Mesenchymal stem cell (in vitro differentiated cells and primary cell): ENCODE measurements at regions not wholly inside any gene's neighbourhood (a gene's known extent, or its start where the extent isn't known, plus 50 kb on each side); places are given as distances from the start of the nearest gene placed in this dataset.

Experiments
- DNase-seq: peaks from one replicate; pipeline ENCODE4 v3.0.0-alpha.2; 2013
- H2AFZ ChIP-seq: one replicate; pipeline ENCODE4 v1.6.1; 2013; ENCODE audit warnings: low read depth, mild to moderate bottlenecking, control low read depth, inconsistent platforms, low read length, moderate library complexity
- H2AK5ac ChIP-seq: 2 replicates; pipeline ENCODE4 v1.6.1; 2013; ENCODE audit warnings: low read length, moderate library complexity, mild to moderate bottlenecking, inconsistent platforms; ENCODE audit not compliant: severe bottlenecking
- H2BK120ac ChIP-seq: one replicate; pipeline ENCODE4 v1.6.1; 2013; ENCODE audit warnings: low read depth, mild to moderate bottlenecking, inconsistent platforms, low read length, moderate library complexity
- H2BK12ac ChIP-seq, 2 experiments: one replicate each; pipeline ENCODE4 v1.6.1; 2013; ENCODE audit warnings: inconsistent platforms in 2 of 2, low read length in 2 of 2, mild to moderate bottlenecking in 2 of 2, moderate library complexity in 2 of 2, control low read depth in 1 of 2
- H2BK15ac ChIP-seq: one replicate; pipeline ENCODE4 v1.6.1; 2013; ENCODE audit warnings: mild to moderate bottlenecking, low read depth, inconsistent platforms; ENCODE audit not compliant: poor library complexity, severe bottlenecking
- H2BK5ac ChIP-seq: 2 replicates; pipeline ENCODE4 v1.6.1; 2013; ENCODE audit warnings: low read depth, mild to moderate bottlenecking, low read length, control low read depth, inconsistent platforms; ENCODE audit not compliant: poor library complexity, severe bottlenecking
- H3K14ac ChIP-seq, 2 experiments: one replicate each; pipeline ENCODE4 v1.6.1; 2013; ENCODE audit warnings: inconsistent platforms in 2 of 2, low read length in 2 of 2, control low read depth in 1 of 2, mild to moderate bottlenecking in 1 of 2, moderate library complexity in 1 of 2
- H3K18ac ChIP-seq, 2 experiments: one replicate each; pipeline ENCODE4 v1.6.1; 2013; ENCODE audit warnings: inconsistent platforms in 2 of 2, low read length in 2 of 2, control low read depth in 1 of 2, low read depth in 1 of 2, mild to moderate bottlenecking in 1 of 2
- H3K23ac ChIP-seq, 2 experiments: one replicate each; pipeline ENCODE4 v1.6.1; 2013; ENCODE audit warnings: inconsistent platforms in 2 of 2, low read length in 2 of 2, mild to moderate bottlenecking in 2 of 2, moderate library complexity in 2 of 2, control low read depth in 1 of 2
- H3K27ac ChIP-seq: 2 replicates; pipeline ENCODE4 v1.5.1; 2013; ENCODE audit warnings: mild to moderate bottlenecking, moderate library complexity, low read length, control low read depth, inconsistent platforms; ENCODE audit not compliant: poor library complexity, severe bottlenecking
- H3K27me3 ChIP-seq, 2 experiments: 2 replicates each; pipeline versions ENCODE4 v1.6.1 to v1.7.0; 2013; ENCODE audit warnings: low read length in 2 of 2, mild to moderate bottlenecking in 2 of 2, moderate library complexity in 2 of 2, control low read depth in 1 of 2, inconsistent platforms in 1 of 2; ENCODE audit not compliant: control insufficient read depth in 1 of 2, insufficient read depth in 1 of 2
- H3K36me3 ChIP-seq, 2 experiments: 2 replicates each; pipeline versions ENCODE4 v1.6.1 to v1.7.0; 2013; ENCODE audit warnings: low read length in 2 of 2, control low read depth in 1 of 2, inconsistent platforms in 1 of 2, low read depth in 1 of 2, mild to moderate bottlenecking in 1 of 2; ENCODE audit not compliant: insufficient read depth in 2 of 2, control insufficient read depth in 1 of 2
- H3K4ac ChIP-seq, 2 experiments: one replicate each; pipeline ENCODE4 v1.6.1; 2013; ENCODE audit warnings: inconsistent platforms in 2 of 2, low read length in 2 of 2, mild to moderate bottlenecking in 2 of 2, moderate library complexity in 2 of 2, control low read depth in 1 of 2, low read depth in 1 of 2
- H3K4me1 ChIP-seq: 2 replicates; pipeline ENCODE4 v1.6.1; 2013; ENCODE audit warnings: low read depth, low read length, control low read depth; ENCODE audit not compliant: control insufficient read depth, insufficient read depth
- H3K4me2 ChIP-seq: 2 replicates; pipeline ENCODE4 v1.6.1; 2013; ENCODE audit warnings: low read length, mild to moderate bottlenecking, inconsistent platforms; ENCODE audit not compliant: poor library complexity, severe bottlenecking
- H3K4me3 ChIP-seq, 2 experiments: 2 replicates each; pipeline versions ENCODE4 v1.5.1 to v1.7.0; 2013; ENCODE audit warnings: low read length in 2 of 2, mild to moderate bottlenecking in 2 of 2, control low read depth in 1 of 2, low read depth in 1 of 2; ENCODE audit not compliant: insufficient read depth in 1 of 2
- H3K79me1 ChIP-seq: replicated peaks from 2 replicates; pipeline ENCODE4 v1.6.1; 2013; ENCODE audit warnings: mild to moderate bottlenecking, control low read depth, low read length, inconsistent platforms; ENCODE audit not compliant: poor library complexity, severe bottlenecking
- H3K9ac ChIP-seq: 2 replicates; pipeline ENCODE4 v1.7.0; 2013; ENCODE audit warnings: mild to moderate bottlenecking, low read length, moderate library complexity
- H3K9me3 ChIP-seq: 2 replicates; pipeline ENCODE4 v1.7.0; 2013; ENCODE audit warnings: mild to moderate bottlenecking, low read length; ENCODE audit not compliant: control insufficient read depth
- H4K8ac ChIP-seq: one replicate; pipeline ENCODE4 v1.6.1; 2013; ENCODE audit warnings: inconsistent platforms, mild to moderate bottlenecking, low read length, moderate library complexity
- H4K91ac ChIP-seq: one replicate; pipeline ENCODE4 v1.6.1; 2013; ENCODE audit warnings: mild to moderate bottlenecking, low read length, inconsistent platforms
- WGBS: methylation state at CpG from one replicate; pipeline ENCODE4 v1.1.7; 2013; ENCODE audit warnings: mixed read lengths; 5-methylcytosine and 5-hydroxymethylcytosine counted together

GRCh38 chr10:106214243-106214642 lies 950.3 kb downstream of the SORCS1 start:
- Histone ChIP-seq H3K4me2 (no peak overlapping the region), H3K79me1 (no peaks in the 10 kb centered on the region), H3K36me3 (no peaks in the 10 kb centered on the region), H3K18ac (no peak overlapping the region), H4K8ac (no peak overlapping the region), H3K27ac (no peak overlapping the region), H3K4me3 (no peak overlapping the region), H3K23ac (no peak overlapping the region), H2AFZ (no peak overlapping the region), H3K9me3 (no peaks in the 10 kb centered on the region), H3K9ac (no peak overlapping the region), H3K14ac (no peak overlapping the region), H3K4ac (no peak overlapping the region), H3K27me3 (no peaks in the 10 kb centered on the region), H2AK5ac (no peak overlapping the region), H3K4me1 (no peaks in the 10 kb centered on the region), H2BK120ac (no peak overlapping the region), H4K91ac (no peak overlapping the region), H2BK5ac (no peak overlapping the region), H2BK15ac (no peak overlapping the region), H2BK12ac (no peak overlapping the region)
- no CpG with 5 or more reads among the region's 2 CpGs for WGBS
- no peak for DNase-seq

DNA sequence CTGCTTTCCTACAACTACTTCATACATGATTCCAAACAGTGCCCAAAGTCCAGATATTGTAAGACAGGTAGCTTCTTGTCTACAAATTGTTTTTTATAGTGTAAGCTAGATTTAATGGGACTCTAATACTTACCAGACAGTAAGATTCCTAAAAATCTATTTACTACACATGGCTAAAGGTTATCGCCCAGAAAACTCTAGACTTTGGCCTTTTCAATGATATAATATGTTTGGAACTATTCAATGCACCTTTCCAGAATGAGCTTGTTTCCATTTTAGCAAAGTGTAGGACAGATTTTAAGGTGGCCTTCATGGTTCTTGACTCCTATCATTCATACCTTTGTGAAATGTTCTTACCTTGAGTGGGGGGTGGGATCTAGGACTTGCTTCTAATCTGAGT lies 951.0 kb downstream of the SORCS1 start:
- Histone ChIP-seq H2BK120ac (no peak overlapping the region), H3K14ac (no peak overlapping the region), H2BK15ac (no peak overlapping the region), H2BK12ac (no peak overlapping the region), H4K8ac (no peak overlapping the region), H3K18ac (no peak overlapping the region), H3K4ac (no peak overlapping the region), H3K9ac (no peak overlapping the region), H3K36me3 (no peaks in the 10 kb centered on the region), H2AK5ac (no peak overlapping the region), H3K27ac (no peak overlapping the region), H3K79me1 (no peaks in the 10 kb centered on the region), H3K4me2 (no peak overlapping the region), H3K4me1 (no peaks in the 10 kb centered on the region), H3K4me3 (no peak overlapping the region), H3K9me3 (no peaks in the 10 kb centered on the region), H3K23ac (no peak overlapping the region), H4K91ac (no peak overlapping the region), H3K27me3 (no peaks in the 10 kb centered on the region), H2BK5ac (no peak overlapping the region), H2AFZ (no peak overlapping the region)
- DNase-seq: no peak
- no CpG with 5 or more reads among the region's 1 CpG for WGBS

GRCh38 chr10:106198275-106198674 lies 966.2 kb downstream of the SORCS1 start:
- no peak overlapping the region for H2BK12ac ChIP-seq
- no peak overlapping the region for H3K18ac ChIP-seq
- no peak overlapping the region for H2AK5ac ChIP-seq
- H3K4me1 ChIP-seq: no peaks in the 10 kb centered on the region
- H2BK120ac ChIP-seq: no peak overlapping the region
- H3K9me3 ChIP-seq: no peaks in the 10 kb centered on the region
- no peak overlapping the region for H3K14ac ChIP-seq
- H3K79me1 ChIP-seq: no peaks in the 10 kb centered on the region
- H3K23ac ChIP-seq: no peak overlapping the region
- no peak overlapping the region for H2BK5ac ChIP-seq
- no peak overlapping the region for H2AFZ ChIP-seq
- H2BK15ac ChIP-seq: no peak overlapping the region
- H4K8ac ChIP-seq: no peak overlapping the region
- H3K27ac ChIP-seq: no peak overlapping the region
- no peak overlapping the region for H3K9ac ChIP-seq
- no peaks in the 10 kb centered on the region for H3K27me3 ChIP-seq
- H3K4me3 ChIP-seq: no peak overlapping the region
- no peak overlapping the region for H3K4me2 ChIP-seq
- no peaks in the 10 kb centered on the region for H3K36me3 ChIP-seq
- DNase-seq: no peak
- no peak overlapping the region for H3K4ac ChIP-seq
- no peak overlapping the region for H4K91ac ChIP-seq

DNA sequence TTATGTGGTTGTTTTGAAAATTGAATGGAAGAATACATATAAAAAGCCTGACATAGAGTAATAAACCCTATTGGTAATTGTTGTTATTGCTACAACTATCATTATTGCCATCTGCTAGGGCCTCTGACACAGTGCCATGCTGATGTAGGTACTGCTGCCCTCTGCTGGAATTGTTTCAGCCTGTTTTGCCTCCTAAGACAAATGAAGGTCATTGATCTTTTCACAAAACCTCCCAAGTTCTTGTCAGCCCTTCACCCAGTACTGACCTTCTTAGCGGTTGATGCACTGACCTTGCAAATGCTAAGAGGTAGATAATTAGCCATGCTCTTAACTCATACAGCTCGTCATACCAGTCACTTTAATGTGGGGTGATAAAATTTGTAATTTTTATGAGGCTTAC lies 975.2 kb downstream of the SORCS1 start:
- H3K23ac ChIP-seq: no peak overlapping the region

More for the DNA sequence above, 975.2 kb downstream of the SORCS1 start:
- Histone ChIP-seq H4K8ac (no peak overlapping the region), H3K79me1 (no peaks in the 10 kb centered on the region), H3K27ac (no peak overlapping the region), H3K4me2 (no peak overlapping the region), H3K14ac (no peak overlapping the region), H3K4ac (no peak overlapping the region), H2BK5ac (no peak overlapping the region), H2BK12ac (no peak overlapping the region), H2BK120ac (no peak overlapping the region), H2BK15ac (no peak overlapping the region), H4K91ac (no peak overlapping the region), H3K4me1 (no peaks in the 10 kb centered on the region), H3K4me3 (no peak overlapping the region), H3K9ac (no peak overlapping the region), H2AK5ac (no peak overlapping the region), H3K18ac (no peak overlapping the region), H3K9me3 (no peaks in the 10 kb centered on the region), H3K36me3 (no peaks in the 10 kb centered on the region), H2AFZ (no peak overlapping the region), H3K27me3 (no peaks in the 10 kb centered on the region)
- peak; percentile 2 for DNase-seq
- WGBS: 17% methylated on average over 1 of the region's 2 CpGs
